ENCODE measurements at regions not wholly inside any gene's neighbourhood (a gene's known extent, or its start where the extent isn't known, plus 50 kb on each side); places are given as distances from the start of the nearest gene placed in this dataset.

- no peak for TF ChIP-seq POLR2AphosphoS5 (IDR thresholded peaks at IDR 0.05)
- TF ChIP-seq CTCF (IDR thresholded peaks at IDR 0.05): no peak
- no peak for TF ChIP-seq EP300 (IDR thresholded peaks at IDR 0.05)
These were observed 70.9 kb upstream of the RGS18 start for GRCh38 chr1:192087334-192087733.

All from suprapubic skin (tissue), 4 donors.